Thyroid gland (tissue), 4 donors: ENCODE measurements at regions not wholly inside any gene's neighbourhood (a gene's known extent, or its start where the extent isn't known, plus 50 kb on each side); places are given as distances from the start of the nearest gene placed in this dataset.

ENCODE experiments used
- DNase-seq, 2 donors: peaks; one replicate each; pipeline ENCODE4 v3.0.0-alpha.2; 2019
- H3K27ac ChIP-seq, 3 donors: fragments of 200-600 bp; sonication (generic); 1 replicate in 2 of 3; 2 replicates in 1 of 3; pipeline ENCODE4 v1.5.1; 2016 to 2019; ENCODE audit warnings: mild to moderate bottlenecking in 1 of 3, moderate library complexity in 1 of 3
- H3K27me3 ChIP-seq: fragments of 200-600 bp; sonication (generic); one replicate; pipeline ENCODE4 v1.5.1; 2019
- H3K36me3 ChIP-seq, 2 donors: fragments of 200-600 bp; sonication (generic); one replicate each; pipeline ENCODE4 v1.5.1; 2016 to 2019
- H3K4me1 ChIP-seq, 2 donors: fragments of 200-600 bp; sonication (generic); one replicate each; pipeline ENCODE4 v1.5.1; 2017 to 2019
- H3K4me3 ChIP-seq, 3 donors: fragments of 200-600 bp; sonication (generic); replicated peaks in 1 of 3; 1 replicate in 2 of 3; 2 replicates in 1 of 3; pipeline ENCODE4 v1.5.1; 2016; ENCODE audit warnings: mild to moderate bottlenecking in 1 of 3
- H3K9me3 ChIP-seq: fragments of 200-600 bp; sonication (generic); one replicate; pipeline ENCODE4 v1.5.1; 2017
- CTCF ChIP-seq, 6 experiments: fragments of 200-600 bp in 3 of 6; fragments of 450-650 bp in 3 of 6; sonication (generic) in 3 of 6; IDR thresholded peaks; one replicate each; pipeline ENCODE4 v1.5.1; 2016 to 2019; ENCODE audit warnings: antibody characterized with exemption in 6 of 6, mild to moderate bottlenecking in 2 of 6, inconsistent platforms in 1 of 6, moderate library complexity in 1 of 6
- POLR2A ChIP-seq, 2 donors: fragments of 450-650 bp; IDR thresholded peaks; one replicate each; pipeline ENCODE4 v1.6.1; 2017; ENCODE audit warnings: antibody characterized with exemption in 2 of 2, mild to moderate bottlenecking in 2 of 2, moderate library complexity in 1 of 2
- WGBS, 2 donors: methylation state at CpG; one replicate each; pipeline ENCODE4 v1.1.5; 2017; 5-methylcytosine and 5-hydroxymethylcytosine counted together
- intact Hi-C: fragments of 100-400 bp; cut with DNase I; formaldehyde crosslinking; loops from one replicate; pipeline ENCODE4 v1.15.1; 2023

DNA sequence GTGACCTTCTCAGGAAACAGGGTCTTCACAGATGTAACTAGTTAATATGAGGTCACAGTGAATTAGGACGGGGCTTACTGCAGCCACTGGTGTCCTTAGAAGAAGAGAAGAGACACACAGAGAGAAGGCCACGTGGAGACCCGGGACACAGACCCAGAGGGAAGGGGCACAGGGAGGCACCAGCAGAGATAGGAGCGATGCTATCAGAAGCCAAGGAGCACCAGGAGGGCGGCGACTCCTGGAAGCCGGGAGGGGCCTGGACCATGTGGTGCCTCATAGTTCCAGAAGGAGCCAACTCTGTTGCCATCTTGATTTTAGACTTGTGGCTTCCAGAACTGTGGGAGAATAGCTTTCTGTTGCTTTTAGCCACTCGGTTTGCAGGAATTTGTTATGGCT, 505.9 kb downstream of the TCERG1L start:
- 83 to 88% methylated on average over 8 of the region's 8 CpGs for WGBS, 2 donors
- intact Hi-C loops = no loop called here
- no peaks in the 10 kb centered on the region for H3K27me3 ChIP-seq
- no peaks in the 10 kb centered on the region for H3K4me1 ChIP-seq
- H3K36me3 ChIP-seq = no peaks in the 10 kb centered on the region
- DNase-seq = no peak
- no peaks in the 10 kb centered on the region for H3K9me3 ChIP-seq
- TF ChIP-seq POLR2A (IDR thresholded peaks at IDR 0.05) (no peak), CTCF (IDR thresholded peaks at IDR 0.05) (no peak)
- H3K27ac ChIP-seq = no peak overlapping the region
- no peak overlapping the region for H3K4me3 ChIP-seq

DNA sequence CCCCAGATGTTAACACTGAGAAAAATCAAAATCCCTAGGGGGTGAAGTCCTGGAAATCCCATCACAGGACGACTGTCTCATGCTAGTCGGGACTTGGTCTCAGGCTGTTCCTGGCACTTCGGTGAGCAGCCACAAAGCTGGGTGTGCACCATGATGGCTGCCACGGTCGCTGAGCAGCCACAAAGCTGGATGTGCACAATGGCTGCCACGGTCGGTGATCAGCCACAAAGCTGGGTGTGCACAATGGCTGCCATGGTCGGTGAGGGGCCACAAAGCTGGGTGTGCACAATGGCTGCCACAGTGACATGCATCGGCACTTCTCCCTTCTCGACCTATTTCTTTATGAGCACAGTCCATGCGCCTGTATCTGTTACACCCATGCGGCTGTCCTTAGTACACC, 505.1 kb downstream of the TCERG1L start:
- TF ChIP-seq POLR2A (IDR thresholded peaks at IDR 0.05) = no peak
- TF ChIP-seq CTCF (IDR thresholded peaks at IDR 0.05) = no peak
- intact Hi-C loops = no loop called here
- Histone ChIP-seq H3K27ac (no peak overlapping the region), H3K4me3 (no peak overlapping the region), H3K4me1 (no peaks in the 10 kb centered on the region), H3K9me3 (no peaks in the 10 kb centered on the region), H3K27me3 (no peaks in the 10 kb centered on the region), H3K36me3 (no peaks in the 10 kb centered on the region)
- DNase-seq = no peak
- 82 to 94% methylated on average over 12 of the region's 12 CpGs for WGBS, 2 donors

DNA sequence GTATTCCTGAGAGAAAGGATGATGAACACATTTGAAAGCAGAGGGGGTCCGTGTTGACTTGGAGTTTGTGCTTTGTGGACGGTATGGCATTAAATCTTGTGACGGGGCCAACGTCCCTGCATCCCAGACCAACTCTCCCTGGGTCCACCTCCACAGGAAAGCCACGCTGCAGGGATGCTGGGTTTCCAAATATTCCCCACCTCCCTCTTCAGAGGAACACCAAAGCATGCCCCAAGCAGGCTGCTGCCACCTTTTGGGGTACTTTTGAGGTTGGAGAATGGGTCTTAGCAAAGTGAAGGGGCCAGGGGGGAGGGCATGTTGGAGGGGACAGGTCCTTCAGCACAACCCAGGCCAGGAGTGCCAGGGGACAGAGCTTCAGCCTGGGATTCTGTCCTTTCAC, 504.4 kb downstream of the TCERG1L start:
- DNase-seq = no peak
- H3K4me1 ChIP-seq = no peaks in the 10 kb centered on the region
- intact Hi-C loops = no loop called here
- H3K9me3 ChIP-seq = no peaks in the 10 kb centered on the region
- H3K27ac ChIP-seq = no peak overlapping the region
- H3K36me3 ChIP-seq = no peaks in the 10 kb centered on the region
- H3K4me3 ChIP-seq = no peak overlapping the region
- 82 to 84% methylated on average over 5 of the region's 5 CpGs for WGBS, 2 donors
- no peak for TF ChIP-seq CTCF (IDR thresholded peaks at IDR 0.05)
- TF ChIP-seq POLR2A (IDR thresholded peaks at IDR 0.05) = no peak
- H3K27me3 ChIP-seq = no peaks in the 10 kb centered on the region

DNA sequence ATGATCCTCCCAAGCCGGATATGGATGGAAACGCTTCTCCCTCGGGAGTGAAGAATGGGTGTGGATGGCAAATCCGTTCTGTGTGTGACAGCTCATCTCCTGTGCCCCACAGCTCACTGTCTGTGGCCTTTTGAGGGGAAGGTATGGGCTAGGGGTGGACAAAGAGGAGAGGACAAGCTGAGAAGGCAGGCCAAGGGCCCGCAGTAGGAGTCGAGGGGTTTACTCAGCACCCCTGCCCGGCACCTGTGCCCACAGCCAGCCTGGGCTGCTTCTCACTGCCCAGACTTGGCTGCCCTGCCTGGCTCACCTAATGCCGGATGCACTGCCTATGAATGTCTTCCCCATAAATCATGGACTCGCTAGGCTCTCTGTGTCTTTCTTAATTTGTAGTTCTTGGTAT, 503.8 kb downstream of the TCERG1L start:
- DNase-seq = no peak
- H3K4me1 ChIP-seq = no peaks in the 10 kb centered on the region
- no peaks in the 10 kb centered on the region for H3K36me3 ChIP-seq
- H3K4me3 ChIP-seq = no peak overlapping the region
- TF ChIP-seq POLR2A (IDR thresholded peaks at IDR 0.05) (no peak), CTCF (IDR thresholded peaks at IDR 0.05) (no peak)
- H3K27me3 ChIP-seq = no peaks in the 10 kb centered on the region
- intact Hi-C loops = no loop called here
- no peak overlapping the region for H3K27ac ChIP-seq
- H3K9me3 ChIP-seq = no peaks in the 10 kb centered on the region
- WGBS, 2 donors = 73 to 81% methylated on average over 9 of the region's 9 CpGs

GRCh38 chr10:130808243-130808642, 503.3 kb downstream of the TCERG1L start:
- intact Hi-C loops = no loop called here
- Histone ChIP-seq H3K4me1 (no peaks in the 10 kb centered on the region), H3K27me3 (no peaks in the 10 kb centered on the region), H3K36me3 (no peaks in the 10 kb centered on the region), H3K4me3 (no peak overlapping the region), H3K9me3 (no peaks in the 10 kb centered on the region), H3K27ac (no peak overlapping the region)
- TF ChIP-seq CTCF (IDR thresholded peaks at IDR 0.05) = no peak
- WGBS, 2 donors = 67 to 79% methylated on average over 5 of the region's 5 CpGs
- no peak for DNase-seq
